ENCODE measurements at regions not wholly inside any gene's neighbourhood (a gene's known extent, or its start where the extent isn't known, plus 50 kb on each side); places are given as distances from the start of the nearest gene placed in this dataset.

DNA sequence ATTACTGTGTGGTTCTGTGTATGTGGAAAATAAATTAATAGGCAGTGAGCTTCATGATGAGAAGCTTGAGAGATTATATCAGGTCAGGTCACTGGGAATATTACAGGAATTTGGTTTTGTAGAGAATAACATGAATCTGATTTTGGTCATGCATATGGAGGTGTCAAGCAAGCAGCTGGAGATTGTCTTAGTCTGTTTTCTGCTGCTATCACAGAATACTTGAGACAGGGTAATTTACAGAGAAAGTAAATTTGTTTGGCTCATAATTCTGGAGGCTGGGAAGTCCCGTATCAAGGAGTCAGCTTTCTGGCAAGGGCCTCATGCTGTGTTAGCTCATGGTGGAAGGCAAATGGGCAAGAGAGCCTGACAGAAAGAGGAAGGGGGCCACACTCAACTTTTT, 120.7 kb upstream of the FAM3C start:
- TF ChIP-seq, protein P1, sequence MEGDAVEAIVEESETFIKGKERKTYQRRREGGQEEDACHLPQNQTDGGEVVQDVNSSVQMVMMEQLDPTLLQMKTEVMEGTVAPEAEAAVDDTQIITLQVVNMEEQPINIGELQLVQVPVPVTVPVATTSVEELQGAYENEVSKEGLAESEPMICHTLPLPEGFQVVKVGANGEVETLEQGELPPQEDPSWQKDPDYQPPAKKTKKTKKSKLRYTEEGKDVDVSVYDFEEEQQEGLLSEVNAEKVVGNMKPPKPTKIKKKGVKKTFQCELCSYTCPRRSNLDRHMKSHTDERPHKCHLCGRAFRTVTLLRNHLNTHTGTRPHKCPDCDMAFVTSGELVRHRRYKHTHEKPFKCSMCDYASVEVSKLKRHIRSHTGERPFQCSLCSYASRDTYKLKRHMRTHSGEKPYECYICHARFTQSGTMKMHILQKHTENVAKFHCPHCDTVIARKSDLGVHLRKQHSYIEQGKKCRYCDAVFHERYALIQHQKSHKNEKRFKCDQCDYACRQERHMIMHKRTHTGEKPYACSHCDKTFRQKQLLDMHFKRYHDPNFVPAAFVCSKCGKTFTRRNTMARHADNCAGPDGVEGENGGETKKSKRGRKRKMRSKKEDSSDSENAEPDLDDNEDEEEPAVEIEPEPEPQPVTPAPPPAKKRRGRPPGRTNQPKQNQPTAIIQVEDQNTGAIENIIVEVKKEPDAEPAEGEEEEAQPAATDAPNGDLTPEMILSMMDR (IDR thresholded peaks at IDR 0.05; ENCODE audit: low read depth, low read length) = no peak
- TF ChIP-seq, protein P2, sequence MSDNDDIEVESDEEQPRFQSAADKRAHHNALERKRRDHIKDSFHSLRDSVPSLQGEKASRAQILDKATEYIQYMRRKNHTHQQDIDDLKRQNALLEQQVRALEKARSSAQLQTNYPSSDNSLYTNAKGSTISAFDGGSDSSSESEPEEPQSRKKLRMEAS (IDR thresholded peaks at IDR 0.05; ENCODE audit: low read depth, low read length) = no peak
- no peak for TF ChIP-seq POLR2A (IDR thresholded peaks at IDR 0.05; ENCODE audit: extremely low read depth, insufficient read length)
